ENCODE measurements at regions not wholly inside any gene's neighbourhood (a gene's known extent, or its start where the extent isn't known, plus 50 kb on each side); places are given as distances from the start of the nearest gene placed in this dataset.

GRCh38 chr13:79724348-79725103 lies 243.6 kb downstream of the NDFIP2 start:
- H3K9me2 ChIP-seq (replicated peaks; ENCODE audit: insufficient read depth, low read length): no peaks in the 10 kb centered on the region
- H3K27me3 ChIP-seq (ENCODE audit: low read length): no peaks in the 10 kb centered on the region
- no peaks in the 10 kb centered on the region for H3F3A ChIP-seq (ENCODE audit: insufficient read depth)
- TF ChIP-seq EZH2phosphoT487 (conservative IDR thresholded peaks at IDR 0.05; ENCODE audit: low read length): no peak
- H3K4me3 ChIP-seq (ENCODE audit: insufficient read depth, low read length, poor library complexity, severe bottlenecking): no peak overlapping the region
- H3K27ac ChIP-seq (ENCODE audit: low read depth, low read length): no peak overlapping the region
- no peak overlapping the region for H2AFZ ChIP-seq (ENCODE audit: low read depth, low read length, severe bottlenecking)
- no peaks in the 10 kb centered on the region for H3K79me2 ChIP-seq (ENCODE audit: insufficient read depth, low read length)
- no peak overlapping the region for H3K4me2 ChIP-seq (ENCODE audit: low read depth, low read length, poor library complexity, severe bottlenecking)
- no peaks in the 10 kb centered on the region for H3K9me3 ChIP-seq (ENCODE audit: insufficient read depth, low read length)
- H4K20me1 ChIP-seq (ENCODE audit: low read depth, low read length): no peaks in the 10 kb centered on the region
- no peaks in the 10 kb centered on the region for H3K36me3 ChIP-seq (ENCODE audit: low read length)
- H3K9ac ChIP-seq (ENCODE audit: low read length): no peak overlapping the region

GRCh38 chr13:79723519-79724024 lies 242.6 kb downstream of the NDFIP2 start:
- TF ChIP-seq EZH2phosphoT487 (conservative IDR thresholded peaks at IDR 0.05; ENCODE audit: low read length): no peak
- no peak for TF ChIP-seq CTCF (IDR thresholded peaks at IDR 0.05; ENCODE audit: insufficient read depth, low read length, poor library complexity, severe bottlenecking)
- H3K9ac ChIP-seq (ENCODE audit: low read length): no peak overlapping the region
- H3K4me2 ChIP-seq (ENCODE audit: low read depth, low read length, poor library complexity, severe bottlenecking): no peak overlapping the region

GRCh38 chr13:79722885-79723445 lies 242.0 kb downstream of the NDFIP2 start:
- no peak overlapping the region for H3K9ac ChIP-seq (ENCODE audit: low read length)
- H3K9me2 ChIP-seq (replicated peaks; ENCODE audit: insufficient read depth, low read length): no peaks in the 10 kb centered on the region
- no peaks in the 10 kb centered on the region for H4K20me1 ChIP-seq (ENCODE audit: low read depth, low read length)
- H3F3A ChIP-seq (ENCODE audit: insufficient read depth): no peaks in the 10 kb centered on the region
- H3K27me3 ChIP-seq (ENCODE audit: low read length): no peaks in the 10 kb centered on the region
- H3K4me3 ChIP-seq (ENCODE audit: insufficient read depth, low read length, poor library complexity, severe bottlenecking): no peak overlapping the region
- no peak overlapping the region for H3K4me2 ChIP-seq (ENCODE audit: low read depth, low read length, poor library complexity, severe bottlenecking)
- H3K9me3 ChIP-seq (ENCODE audit: insufficient read depth, low read length): no peaks in the 10 kb centered on the region
- no peaks in the 10 kb centered on the region for H3K79me2 ChIP-seq (ENCODE audit: insufficient read depth, low read length)
- H3K36me3 ChIP-seq (ENCODE audit: low read length): no peaks in the 10 kb centered on the region
- H2AFZ ChIP-seq (ENCODE audit: low read depth, low read length, severe bottlenecking): no peak overlapping the region
- TF ChIP-seq CTCF (IDR thresholded peaks at IDR 0.05; ENCODE audit: insufficient read depth, low read length, poor library complexity, severe bottlenecking) (no peak), EZH2phosphoT487 (conservative IDR thresholded peaks at IDR 0.05; ENCODE audit: low read length) (no peak)
- H3K27ac ChIP-seq (ENCODE audit: low read depth, low read length): no peak overlapping the region

More at GRCh38 chr13:79723519-79724024, 242.6 kb downstream of the NDFIP2 start:
- Histone ChIP-seq H3K9me2 (replicated peaks; ENCODE audit: insufficient read depth, low read length) (no peaks in the 10 kb centered on the region), H3K27ac (ENCODE audit: low read depth, low read length) (no peak overlapping the region), H3K79me2 (ENCODE audit: insufficient read depth, low read length) (no peaks in the 10 kb centered on the region), H3K27me3 (ENCODE audit: low read length) (no peaks in the 10 kb centered on the region), H3K36me3 (ENCODE audit: low read length) (no peaks in the 10 kb centered on the region), H3K4me3 (ENCODE audit: insufficient read depth, low read length, poor library complexity, severe bottlenecking) (no peak overlapping the region), H2AFZ (ENCODE audit: low read depth, low read length, severe bottlenecking) (no peak overlapping the region), H3F3A (ENCODE audit: insufficient read depth) (no peaks in the 10 kb centered on the region), H4K20me1 (ENCODE audit: low read depth, low read length) (no peaks in the 10 kb centered on the region), H3K9me3 (ENCODE audit: insufficient read depth, low read length) (no peaks in the 10 kb centered on the region)

GRCh38 chr13:79716191-79716590 lies 235.2 kb downstream of the NDFIP2 start:
- TF ChIP-seq CTCF (IDR thresholded peaks at IDR 0.05; ENCODE audit: insufficient read depth, low read length, poor library complexity, severe bottlenecking) (no peak), EZH2phosphoT487 (conservative IDR thresholded peaks at IDR 0.05; ENCODE audit: low read length) (no peak)
- Histone ChIP-seq H2AFZ (ENCODE audit: low read depth, low read length, severe bottlenecking) (no peak overlapping the region), H4K20me1 (ENCODE audit: low read depth, low read length) (no peaks in the 10 kb centered on the region), H3K9ac (ENCODE audit: low read length) (no peak overlapping the region), H3K27me3 (ENCODE audit: low read length) (no peaks in the 10 kb centered on the region), H3K9me2 (replicated peaks; ENCODE audit: insufficient read depth, low read length) (no peaks in the 10 kb centered on the region), H3K9me3 (ENCODE audit: insufficient read depth, low read length) (no peaks in the 10 kb centered on the region), H3K4me2 (ENCODE audit: low read depth, low read length, poor library complexity, severe bottlenecking) (no peak overlapping the region), H3F3A (ENCODE audit: insufficient read depth) (no peaks in the 10 kb centered on the region), H3K27ac (ENCODE audit: low read depth, low read length) (no peak overlapping the region), H3K36me3 (ENCODE audit: low read length) (no peaks in the 10 kb centered on the region), H3K79me2 (ENCODE audit: insufficient read depth, low read length) (no peaks in the 10 kb centered on the region), H3K4me3 (ENCODE audit: insufficient read depth, low read length, poor library complexity, severe bottlenecking) (no peak overlapping the region)

Measured in SU-DHL-6 (cell line).